Skeletal muscle tissue (tissue), 3 donors: ENCODE measurements at regions not wholly inside any gene's neighbourhood (a gene's known extent, or its start where the extent isn't known, plus 50 kb on each side); places are given as distances from the start of the nearest gene placed in this dataset.

Experiments used
- H3K27ac ChIP-seq: one replicate; pipeline ENCODE4 v1.7.0; 2013; ENCODE audit warnings: mild to moderate bottlenecking, low read depth, low read length, inconsistent platforms
- H3K27me3 ChIP-seq, 3 donors: one replicate each; pipeline ENCODE4 v1.7.0; 2013; ENCODE audit warnings: low read length in 3 of 3; ENCODE audit not compliant: control insufficient read depth in 3 of 3, insufficient read depth in 3 of 3
- H3K36me3 ChIP-seq, 3 donors: one replicate each; pipeline ENCODE4 v1.7.0; 2013; ENCODE audit warnings: low read length in 3 of 3; ENCODE audit not compliant: control insufficient read depth in 3 of 3, insufficient read depth in 3 of 3
- H3K4me1 ChIP-seq, 3 donors: one replicate each; pipeline ENCODE4 v1.7.0; 2013; ENCODE audit warnings: low read length in 3 of 3, mild to moderate bottlenecking in 3 of 3; ENCODE audit not compliant: control insufficient read depth in 3 of 3, insufficient read depth in 3 of 3
- H3K4me3 ChIP-seq, 3 donors: one replicate each; pipeline ENCODE4 v1.7.0; 2013; ENCODE audit warnings: low read length in 3 of 3
- H3K9ac ChIP-seq, 3 donors: one replicate each; pipeline ENCODE4 v1.7.0; 2013; ENCODE audit warnings: low read length in 3 of 3, mild to moderate bottlenecking in 3 of 3, moderate library complexity in 2 of 3, low read depth in 1 of 3
- H3K9me3 ChIP-seq, 3 donors: one replicate each; pipeline ENCODE4 v1.7.0; 2013; ENCODE audit warnings: low read length in 3 of 3; ENCODE audit not compliant: control insufficient read depth in 3 of 3
- donor health status: Osteomylitis.

- Histone ChIP-seq H3K4me3 (no peak overlapping the region), H3K9me3 (no peaks in the 10 kb centered on the region), H3K27ac (peak overlapping the region; percentile 79), H3K4me1 (peaks cover 28 to 42% (median 38%) of the 10 kb centered on the region in 3 donors), H3K27me3 (no peaks in the 10 kb centered on the region), H3K9ac (no peak overlapping the region), H3K36me3 (no peaks in the 10 kb centered on the region)
Measured at GRCh38 chr10:94213980-94214379, 148.8 kb downstream of the NOC3L start.

GRCh38 chr10:94214481-94214893, 148.3 kb downstream of the NOC3L start:
- no peak overlapping the region for H3K9ac ChIP-seq
- H3K4me1 ChIP-seq: peaks cover 28 to 42% (median 38%) of the 10 kb centered on the region in 3 donors
- no peak overlapping the region for H3K4me3 ChIP-seq
- H3K36me3 ChIP-seq: no peaks in the 10 kb centered on the region
- H3K27ac ChIP-seq: peak overlapping the region; percentile 79
- H3K27me3 ChIP-seq: no peaks in the 10 kb centered on the region
- H3K9me3 ChIP-seq: no peaks in the 10 kb centered on the region

GRCh38 chr10:94216201-94216600, 146.5 kb downstream of the NOC3L start:
- Histone ChIP-seq H3K27me3 (no peaks in the 10 kb centered on the region), H3K4me1 (peaks cover 18 to 32% (median 26%) of the 10 kb centered on the region in 3 donors), H3K9me3 (no peaks in the 10 kb centered on the region)

GRCh38 chr10:94217411-94217810, 145.3 kb downstream of the NOC3L start:
- Histone ChIP-seq H3K27ac (no peak overlapping the region), H3K4me1 (peaks cover 12 to 26% (median 20%) of the 10 kb centered on the region in 3 donors), H3K9me3 (no peaks in the 10 kb centered on the region), H3K36me3 (no peaks in the 10 kb centered on the region), H3K27me3 (no peaks in the 10 kb centered on the region), H3K4me3 (no peak overlapping the region), H3K9ac (no peak overlapping the region)

More at GRCh38 chr10:94216201-94216600, 146.5 kb downstream of the NOC3L start:
- Histone ChIP-seq H3K4me3 (no peak overlapping the region), H3K27ac (no peak overlapping the region), H3K9ac (no peak overlapping the region), H3K36me3 (no peaks in the 10 kb centered on the region)

- no peaks in the 10 kb centered on the region for H3K36me3 ChIP-seq
- no peak overlapping the region for H3K27ac ChIP-seq
- no peak overlapping the region for H3K4me3 ChIP-seq
- peaks cover 7 to 14% (median 9%) of the 10 kb centered on the region in 3 donors for H3K4me1 ChIP-seq
- H3K9me3 ChIP-seq: no peaks in the 10 kb centered on the region
- no peaks in the 10 kb centered on the region for H3K27me3 ChIP-seq
- no peak overlapping the region for H3K9ac ChIP-seq
Measured at GRCh38 chr10:94218493-94219183, 144.1 kb downstream of the NOC3L start.

GRCh38 chr10:94219829-94220228, 142.9 kb downstream of the NOC3L start:
- Histone ChIP-seq H3K27me3 (no peaks in the 10 kb centered on the region), H3K4me3 (no peak overlapping the region), H3K9me3 (no peaks in the 10 kb centered on the region), H3K36me3 (no peaks in the 10 kb centered on the region), H3K27ac (no peak overlapping the region), H3K4me1 (peaks cover 0 to 5% (median 3%) of the 10 kb centered on the region in 3 donors), H3K9ac (no peak overlapping the region)

GRCh38 chr10:94220717-94221116, 142.0 kb downstream of the NOC3L start:
- no peak overlapping the region for H3K4me3 ChIP-seq
- H3K4me1 ChIP-seq: peaks cover 0 to 3% (median 3%) of the 10 kb centered on the region in 3 donors
- no peaks in the 10 kb centered on the region for H3K36me3 ChIP-seq
- no peaks in the 10 kb centered on the region for H3K27me3 ChIP-seq
- H3K9me3 ChIP-seq: no peaks in the 10 kb centered on the region
- no peak overlapping the region for H3K27ac ChIP-seq
- no peak overlapping the region for H3K9ac ChIP-seq

- Histone ChIP-seq H3K4me1 (peaks cover 0 to 4% (median 3%) of the 10 kb centered on the region in 3 donors), H3K9me3 (no peaks in the 10 kb centered on the region), H3K9ac (no peak overlapping the region), H3K36me3 (no peaks in the 10 kb centered on the region), H3K4me3 (no peak overlapping the region), H3K27ac (no peak overlapping the region), H3K27me3 (no peaks in the 10 kb centered on the region)
Measured at GRCh38 chr10:94223702-94224370, 138.9 kb downstream of the NOC3L start.

GRCh38 chr10:94224656-94225055, 138.1 kb downstream of the NOC3L start:
- Histone ChIP-seq H3K4me3 (no peak overlapping the region), H3K27me3 (no peaks in the 10 kb centered on the region), H3K27ac (no peak overlapping the region), H3K36me3 (peaks cover 0 to 2% (median 0%) of the 10 kb centered on the region in 3 donors), H3K4me1 (peaks cover 0 to 4% (median 3%) of the 10 kb centered on the region in 3 donors), H3K9ac (no peak overlapping the region), H3K9me3 (no peaks in the 10 kb centered on the region)

GRCh38 chr10:94225589-94225988, 137.2 kb downstream of the NOC3L start:
- Histone ChIP-seq H3K4me3 (no peak overlapping the region), H3K9ac (no peak overlapping the region), H3K4me1 (peaks cover 0 to 4% (median 3%) of the 10 kb centered on the region in 3 donors), H3K27ac (no peak overlapping the region), H3K36me3 (peaks cover 0 to 2% (median 0%) of the 10 kb centered on the region in 3 donors), H3K27me3 (no peaks in the 10 kb centered on the region), H3K9me3 (no peaks in the 10 kb centered on the region)
